ENCODE measurements at regions not wholly inside any gene's neighbourhood (a gene's known extent, or its start where the extent isn't known, plus 50 kb on each side); places are given as distances from the start of the nearest gene placed in this dataset.

GRCh38 chr20:52817511-52817910 is 154.6 kb upstream of the TSHZ2 start:
- SMC1A ChIA-PET (ENCODE audit: uncharacterized antibody, unreplicated experiment), result no interaction called here
- Histone ChIP-seq H3K79me2 (ENCODE audit: control insufficient read depth, insufficient read depth, low read length) (no peaks in the 10 kb centered on the region), H3K27me3 (replicated peaks in 1 of 2; ENCODE audit: control insufficient read depth in 2 of 2, insufficient read depth in 2 of 2, low read length in 1 of 2) (no peaks in the 10 kb centered on the region), H4K20me1 (ENCODE audit: control insufficient read depth, insufficient read depth) (no peaks in the 10 kb centered on the region), H3K9ac (ENCODE audit: control insufficient read depth, insufficient read depth, low read length) (no peak overlapping the region), H3K9me3 (replicated peaks; ENCODE audit: control insufficient read depth, insufficient read depth, low read length) (no peaks in the 10 kb centered on the region), H3K36me3 (ENCODE audit: control insufficient read depth in 2 of 2, insufficient read depth in 2 of 2, low read length in 1 of 2) (no peaks in the 10 kb centered on the region), H3K4me2 (ENCODE audit: control insufficient read depth, insufficient read depth) (no peak overlapping the region), H3K4me3 (no peak overlapping the region), H3K4me1 (ENCODE audit: control insufficient read depth, insufficient read depth, low read length) (no peaks in the 10 kb centered on the region), H3K27ac (ENCODE audit: control insufficient read depth, insufficient read depth) (no peak overlapping the region), H2AFZ (ENCODE audit: control insufficient read depth, low read depth, low read length) (no peak overlapping the region)
- intact Hi-C loops (cut with micrococcal nuclease; ENCODE audit: unreplicated experiment), result no loop called here
- 0% methylated on average over 1 of the region's 1 CpG for WGBS (ENCODE audit: insufficient coverage, insufficient replicate concordance, low lambda C conversion rate, missing lambda C conversion rate)
- DNase-seq (ENCODE audit: low read depth, low spot score) (no peak), ATAC-seq (no peak), FAIRE-seq (no peak)
- no TSS peak for BruUV-seq (replicated peaks)
- in situ Hi-C loops (cut with MboI), result no loop called here
- POLR2A ChIA-PET, result no interaction called here
- no peak for TF ChIP-seq CBX5 (IDR thresholded peaks at IDR 0.05; ENCODE audit: low read depth)
- TF ChIP-seq YBX1 (IDR thresholded peaks at IDR 0.05), result no peak
- TF ChIP-seq NFYA (IDR thresholded peaks at IDR 0.05; ENCODE audit: borderline replicate concordance, low read depth, low read length), result no peak
- TF ChIP-seq ASH2L (IDR thresholded peaks at IDR 0.05; ENCODE audit: borderline replicate concordance, low read depth), result no peak
- TF ChIP-seq WRNIP1 (IDR thresholded peaks at IDR 0.05; ENCODE audit: borderline replicate concordance, low read depth, low read length), result no peak
- TF ChIP-seq SUZ12 (IDR thresholded peaks at IDR 0.05; ENCODE audit: unreplicated experiment), result no peak
- no peak for TF ChIP-seq ZNF24 (IDR thresholded peaks at IDR 0.05)
- no peak for TF ChIP-seq ZBTB40 (IDR thresholded peaks at IDR 0.05; ENCODE audit: borderline replicate concordance)
- TF ChIP-seq BMI1 (IDR thresholded peaks at IDR 0.05; ENCODE audit: borderline replicate concordance), result no peak
- TF ChIP-seq MAX (IDR thresholded peaks at IDR 0.05; ENCODE audit: low read depth, low read length), result no peak
- TF ChIP-seq MEF2B (IDR thresholded peaks at IDR 0.05; ENCODE audit: partially characterized antibody, poor library complexity, severe bottlenecking), result no peak
- TF ChIP-seq JUND (IDR thresholded peaks at IDR 0.05; ENCODE audit: low read depth, low read length), result no peak
- TF ChIP-seq NKRF (conservative IDR thresholded peaks at IDR 0.05), result no peak
- RAD21 ChIA-PET (ENCODE audit: unreplicated experiment), result no interaction called here
- CTCF ChIA-PET, result no interaction called here

All from GM12878 (cell line).